H1 (cell line): ENCODE measurements at regions not wholly inside any gene's neighbourhood (a gene's known extent, or its start where the extent isn't known, plus 50 kb on each side); places are given as distances from the start of the nearest gene placed in this dataset.

Experiments used
- CHD7 ChIP-seq: fragments of 300-600 bp; sonication (generic); IDR thresholded peaks from 2 replicates; pipeline ENCODE4 v1.7.1; 2012; ENCODE audit warnings: low read length, moderate library complexity, mild to moderate bottlenecking, inconsistent platforms; ENCODE audit not compliant: insufficient replicate concordance
- NANOG ChIP-seq: IDR thresholded peaks from 2 replicates; pipeline ENCODE4 v1.6.1; 2011; ENCODE audit warnings: low read length, low read depth, mild to moderate bottlenecking, inconsistent platforms; ENCODE audit not compliant: insufficient read depth, poor library complexity, severe bottlenecking
- RXRA ChIP-seq: IDR thresholded peaks from 2 replicates; pipeline ENCODE4 v1.6.1; 2011; ENCODE audit warnings: low read depth, mild to moderate bottlenecking, low read length, moderate library complexity; ENCODE audit not compliant: insufficient read depth

GRCh38 chr7:106485031-106485551 lies 175.9 kb downstream of the CCDC71L start (continued):
- TF ChIP-seq CHD7 = no peak
- no peak for TF ChIP-seq NANOG
- no peak for TF ChIP-seq RXRA
